ENCODE measurements at regions not wholly inside any gene's neighbourhood (a gene's known extent, or its start where the extent isn't known, plus 50 kb on each side); places are given as distances from the start of the nearest gene placed in this dataset.

DNA sequence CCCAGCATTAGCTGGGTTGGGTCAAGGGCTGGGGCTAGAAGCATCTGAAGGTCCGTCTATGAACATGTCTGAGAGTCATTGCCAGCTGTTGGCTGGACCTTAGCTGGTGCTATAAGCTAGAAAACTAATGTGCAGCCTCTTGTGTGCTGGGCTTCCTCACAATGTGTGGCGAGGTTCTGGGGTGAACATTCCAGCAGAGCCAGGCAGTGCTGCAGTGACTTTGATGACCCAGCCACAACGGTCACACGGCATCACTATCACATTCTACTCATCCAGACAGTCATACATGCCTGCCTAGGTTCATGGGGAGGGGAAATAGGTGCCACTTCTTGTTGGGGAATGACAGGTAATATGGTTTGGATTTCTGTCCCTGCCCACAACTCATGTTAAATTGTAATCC lies 260.5 kb downstream of the CYP26B1 start:
- DNase-seq (ENCODE audit: low read depth, low spot score) = no peak
- ChIA-PET RAD21 (ENCODE audit: unreplicated experiment) (no interaction called here), SMC1A (ENCODE audit: uncharacterized antibody, unreplicated experiment) (no interaction called here), POLR2A (no interaction called here), CTCF (no interaction called here)
- no peak for ATAC-seq
- 4% methylated on average over 4 of the region's 4 CpGs for WGBS (ENCODE audit: insufficient coverage, insufficient replicate concordance, low lambda C conversion rate, missing lambda C conversion rate)
- H3K36me3 ChIP-seq (ENCODE audit: control insufficient read depth in 2 of 2, insufficient read depth in 2 of 2, low read length in 1 of 2) = no peaks in the 10 kb centered on the region
- in situ Hi-C loops (cut with MboI) (no loop called here), intact Hi-C loops (cut with micrococcal nuclease; ENCODE audit: unreplicated experiment) (no loop called here)
- no peak overlapping the region for H3K27ac ChIP-seq (ENCODE audit: control insufficient read depth, insufficient read depth)
- no peaks in the 10 kb centered on the region for H3K79me2 ChIP-seq (ENCODE audit: control insufficient read depth, insufficient read depth, low read length)
- H3K4me1 ChIP-seq (ENCODE audit: control insufficient read depth, insufficient read depth, low read length) = no peaks in the 10 kb centered on the region
- H3K9me3 ChIP-seq (replicated peaks; ENCODE audit: control insufficient read depth, insufficient read depth, low read length) = no peaks in the 10 kb centered on the region
- no peak overlapping the region for H2AFZ ChIP-seq (ENCODE audit: control insufficient read depth, low read depth, low read length)
- no peak overlapping the region for H3K4me2 ChIP-seq (ENCODE audit: control insufficient read depth, insufficient read depth)
- H3K9ac ChIP-seq (ENCODE audit: control insufficient read depth, insufficient read depth, low read length) = no peak overlapping the region
- no peak for FAIRE-seq
- H4K20me1 ChIP-seq (ENCODE audit: control insufficient read depth, insufficient read depth) = no peaks in the 10 kb centered on the region
- TF ChIP-seq SMC3 (IDR thresholded peaks at IDR 0.05; ENCODE audit: borderline replicate concordance, low read length) = no peak
- TF ChIP-seq POLR2AphosphoS2 (IDR thresholded peaks at IDR 0.05; ENCODE audit: low read depth, low read length) = no peak
- no peak for TF ChIP-seq MEF2B (IDR thresholded peaks at IDR 0.05; ENCODE audit: partially characterized antibody, poor library complexity, severe bottlenecking)
- no peak for TF ChIP-seq NFYA (IDR thresholded peaks at IDR 0.05; ENCODE audit: borderline replicate concordance, low read depth, low read length)
- no peak for TF ChIP-seq TCF12 (IDR thresholded peaks at IDR 0.05; ENCODE audit: low read depth, low read length)
- no peak for TF ChIP-seq RBBP5 (conservative IDR thresholded peaks at IDR 0.05)
- TF ChIP-seq MYC (IDR thresholded peaks at IDR 0.05; ENCODE audit: insufficient read depth, insufficient read length, insufficient replicate concordance, low read length, severe bottlenecking) = no peak
- TF ChIP-seq DPF2 (IDR thresholded peaks at IDR 0.05) = no peak
- TF ChIP-seq CHD2 (IDR thresholded peaks at IDR 0.05; ENCODE audit: borderline replicate concordance, low read depth, low read length) = no peak
- TF ChIP-seq CHD1 (IDR thresholded peaks at IDR 0.05; ENCODE audit: low read depth, low read length) = no peak
- TF ChIP-seq SIN3A (IDR thresholded peaks at IDR 0.05; ENCODE audit: low read depth, low read length) = no peak
- TF ChIP-seq JUNB (IDR thresholded peaks at IDR 0.05) = no peak
- TF ChIP-seq, protein P1, sequence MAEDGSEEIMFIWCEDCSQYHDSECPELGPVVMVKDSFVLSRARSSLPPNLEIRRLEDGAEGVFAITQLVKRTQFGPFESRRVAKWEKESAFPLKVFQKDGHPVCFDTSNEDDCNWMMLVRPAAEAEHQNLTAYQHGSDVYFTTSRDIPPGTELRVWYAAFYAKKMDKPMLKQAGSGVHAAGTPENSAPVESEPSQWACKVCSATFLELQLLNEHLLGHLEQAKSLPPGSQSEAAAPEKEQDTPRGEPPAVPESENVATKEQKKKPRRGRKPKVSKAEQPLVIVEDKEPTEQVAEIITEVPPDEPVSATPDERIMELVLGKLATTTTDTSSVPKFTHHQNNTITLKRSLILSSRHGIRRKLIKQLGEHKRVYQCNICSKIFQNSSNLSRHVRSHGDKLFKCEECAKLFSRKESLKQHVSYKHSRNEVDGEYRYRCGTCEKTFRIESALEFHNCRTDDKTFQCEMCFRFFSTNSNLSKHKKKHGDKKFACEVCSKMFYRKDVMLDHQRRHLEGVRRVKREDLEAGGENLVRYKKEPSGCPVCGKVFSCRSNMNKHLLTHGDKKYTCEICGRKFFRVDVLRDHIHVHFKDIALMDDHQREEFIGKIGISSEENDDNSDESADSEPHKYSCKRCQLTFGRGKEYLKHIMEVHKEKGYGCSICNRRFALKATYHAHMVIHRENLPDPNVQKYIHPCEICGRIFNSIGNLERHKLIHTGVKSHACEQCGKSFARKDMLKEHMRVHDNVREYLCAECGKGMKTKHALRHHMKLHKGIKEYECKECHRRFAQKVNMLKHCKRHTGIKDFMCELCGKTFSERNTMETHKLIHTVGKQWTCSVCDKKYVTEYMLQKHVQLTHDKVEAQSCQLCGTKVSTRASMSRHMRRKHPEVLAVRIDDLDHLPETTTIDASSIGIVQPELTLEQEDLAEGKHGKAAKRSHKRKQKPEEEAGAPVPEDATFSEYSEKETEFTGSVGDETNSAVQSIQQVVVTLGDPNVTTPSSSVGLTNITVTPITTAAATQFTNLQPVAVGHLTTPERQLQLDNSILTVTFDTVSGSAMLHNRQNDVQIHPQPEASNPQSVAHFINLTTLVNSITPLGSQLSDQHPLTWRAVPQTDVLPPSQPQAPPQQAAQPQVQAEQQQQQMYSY (CRISPR knock-in tag; IDR thresholded peaks at IDR 0.05) = no peak
- TF ChIP-seq POLR2A (IDR thresholded peaks at IDR 0.05; ENCODE audit: low read depth, low read length) = no peak
- no peak for TF ChIP-seq ZNF24 (IDR thresholded peaks at IDR 0.05)
- no peak for TF ChIP-seq POLR2AphosphoS5 (IDR thresholded peaks at IDR 0.05; ENCODE audit: low read length)
- no peaks in the 10 kb centered on the region for H3K27me3 ChIP-seq (replicated peaks in 1 of 2; ENCODE audit: control insufficient read depth in 2 of 2, insufficient read depth in 2 of 2, low read length in 1 of 2)
- no peak overlapping the region for H3K4me3 ChIP-seq
- no TSS peak for BruUV-seq (replicated peaks)

All from GM12878 (cell line).